ENCODE measurements at regions not wholly inside any gene's neighbourhood (a gene's known extent, or its start where the extent isn't known, plus 50 kb on each side); places are given as distances from the start of the nearest gene placed in this dataset.

- no peak for TF ChIP-seq WRNIP1 (IDR thresholded peaks at IDR 0.05; ENCODE audit: borderline replicate concordance, low read depth, low read length)
- TF ChIP-seq FOXM1 (IDR thresholded peaks at IDR 0.05; ENCODE audit: low read depth, low read length), result no peak
- TF ChIP-seq BACH1 (IDR thresholded peaks at IDR 0.05; ENCODE audit: borderline replicate concordance), result no peak
- TF ChIP-seq FOXK2 (IDR thresholded peaks at IDR 0.05), result no peak
- no peak for TF ChIP-seq BMI1 (IDR thresholded peaks at IDR 0.05; ENCODE audit: borderline replicate concordance)
- no peak for TF ChIP-seq IKZF2 (IDR thresholded peaks at IDR 0.05)
- no peak for TF ChIP-seq ZNF384 (IDR thresholded peaks at IDR 0.05; ENCODE audit: borderline replicate concordance, low read depth, low read length)
- TF ChIP-seq RBBP5 (conservative IDR thresholded peaks at IDR 0.05), result no peak
- TF ChIP-seq SP1 (IDR thresholded peaks at IDR 0.05; ENCODE audit: low read depth, low read length), result no peak
- no peak for TF ChIP-seq USF2 (IDR thresholded peaks at IDR 0.05; ENCODE audit: borderline replicate concordance, low read depth, low read length)
- no peak for TF ChIP-seq ZNF207 (IDR thresholded peaks at IDR 0.05; ENCODE audit: borderline replicate concordance)
- no peak for TF ChIP-seq HDAC6 (IDR thresholded peaks at IDR 0.05; ENCODE audit: unreplicated experiment)
- no peak for TF ChIP-seq JUND (IDR thresholded peaks at IDR 0.05; ENCODE audit: low read depth, low read length)
- no peak for TF ChIP-seq NFYB (IDR thresholded peaks at IDR 0.05; ENCODE audit: insufficient read depth, low read depth, low read length)
- TF ChIP-seq EP300 (IDR thresholded peaks at IDR 0.05; ENCODE audit: borderline replicate concordance in 1 of 2, control insufficient read depth in 1 of 2, low read depth in 2 of 2, low read length in 2 of 2), result no peak
- no peak overlapping the region for H2AFZ ChIP-seq (ENCODE audit: control insufficient read depth, low read depth, low read length)
Observed at GRCh38 chr18:7512348-7512747, 54.8 kb upstream of the PTPRM start.

More at GRCh38 chr18:7512348-7512747, 54.8 kb upstream of the PTPRM start:
- BruUV-seq (replicated peaks), result no TSS peak
- Histone ChIP-seq H3K4me2 (ENCODE audit: control insufficient read depth, insufficient read depth) (no peak overlapping the region), H3K27ac (ENCODE audit: control insufficient read depth, insufficient read depth) (no peak overlapping the region), H3K4me1 (ENCODE audit: control insufficient read depth, insufficient read depth, low read length) (no peaks in the 10 kb centered on the region), H3K4me3 (no peak overlapping the region), H3K9ac (ENCODE audit: control insufficient read depth, insufficient read depth, low read length) (no peak overlapping the region), H3K27me3 (replicated peaks in 1 of 2; ENCODE audit: control insufficient read depth in 2 of 2, insufficient read depth in 2 of 2, low read length in 1 of 2) (no peaks in the 10 kb centered on the region), H4K20me1 (ENCODE audit: control insufficient read depth, insufficient read depth) (no peaks in the 10 kb centered on the region), H3K36me3 (ENCODE audit: control insufficient read depth in 2 of 2, insufficient read depth in 2 of 2, low read length in 1 of 2) (no peaks in the 10 kb centered on the region), H3K9me3 (replicated peaks; ENCODE audit: control insufficient read depth, insufficient read depth, low read length) (no peaks in the 10 kb centered on the region), H3K79me2 (ENCODE audit: control insufficient read depth, insufficient read depth, low read length) (no peaks in the 10 kb centered on the region)
- ChIA-PET CTCF (no interaction called here), SMC1A (ENCODE audit: uncharacterized antibody, unreplicated experiment) (no interaction called here), RAD21 (ENCODE audit: unreplicated experiment) (no interaction called here), POLR2A (no interaction called here)
- no peak for ATAC-seq
- DNase-seq (ENCODE audit: low read depth, low spot score), result no peak
- WGBS (ENCODE audit: insufficient coverage, insufficient replicate concordance, low lambda C conversion rate, missing lambda C conversion rate), result 22% methylated on average over 5 of the region's 5 CpGs
- FAIRE-seq, result no peak
- intact Hi-C loops (cut with micrococcal nuclease; ENCODE audit: unreplicated experiment), result no loop called here
- in situ Hi-C loops (cut with MboI), result no loop called here
